ENCODE measurements at regions not wholly inside any gene's neighbourhood (a gene's known extent, or its start where the extent isn't known, plus 50 kb on each side); places are given as distances from the start of the nearest gene placed in this dataset.

GRCh38 chr10:52597189-52597863 lies 175.3 kb downstream of the MBL2 start:
- H3K9ac ChIP-seq (ENCODE audit: low read depth, low read length) = peak overlapping the region; percentile 42; the same call in 1 of the 2 replicates
- no peak overlapping the region for H4K8ac ChIP-seq (ENCODE audit: low read depth in 2 of 2, low read length in 2 of 2)
- in situ Hi-C loops (cut with MboI; ENCODE audit: low sequenced_read_pairs) (no loop called here), intact Hi-C loops (cut with micrococcal nuclease) (no loop called here), dilution Hi-C loops (cut with HindIII; ENCODE audit: low sequenced_read_pairs, unreplicated experiment) (no loop called here)
- no peaks in the 10 kb centered on the region for H3K36me3 ChIP-seq (ENCODE audit: control insufficient read depth, insufficient read depth, low read length)
- no peak for DNase-seq
- peak overlapping the region; percentile 94 for H3K4me2 ChIP-seq (ENCODE audit: low read depth, low read length)
- no peak overlapping the region for H2BK15ac ChIP-seq (ENCODE audit: low read depth, low read length)
- H2BK20ac ChIP-seq (ENCODE audit: low read depth, low read length) = no peak overlapping the region
- no peak overlapping the region for H2AK9ac ChIP-seq (replicated peaks; ENCODE audit: low read depth, low read length, poor library complexity)
- H3K9me3 ChIP-seq (ENCODE audit: control insufficient read depth, insufficient read depth, low read length) = no peaks in the 10 kb centered on the region
- H3K4me1 ChIP-seq (ENCODE audit: control insufficient read depth, insufficient read depth, low read length) = no peaks in the 10 kb centered on the region
- no peak overlapping the region for H2BK5ac ChIP-seq (ENCODE audit: low read depth, low read length, poor library complexity, severe bottlenecking)
- H3K27ac ChIP-seq (ENCODE audit: insufficient read depth, low read length) = peak overlapping the region; percentile 40; the same call in 1 of the 2 replicates
- TF ChIP-seq NFE2L2 (IDR thresholded peaks at IDR 0.05; ENCODE audit: low read depth, low read length) = no peak
- no peak for TF ChIP-seq MAFK (IDR thresholded peaks at IDR 0.05; ENCODE audit: low read depth, low read length)
- no peak for TF ChIP-seq SMC3 (IDR thresholded peaks at IDR 0.05; ENCODE audit: low read depth, low read length)
- TF ChIP-seq CHD1 (IDR thresholded peaks at IDR 0.05; ENCODE audit: low read depth, low read length) = no peak
- no peak for TF ChIP-seq USF2 (IDR thresholded peaks at IDR 0.05; ENCODE audit: low read depth, low read length)
- TF ChIP-seq RAD21 (IDR thresholded peaks at IDR 0.05; ENCODE audit: low read length) = no peak
- TF ChIP-seq POLR2A (IDR thresholded peaks at IDR 0.05; ENCODE audit: low read depth, low read length) = no peak
- no peak for TF ChIP-seq CEBPB (IDR thresholded peaks at IDR 0.05; ENCODE audit: low read depth, low read length)
- no peak overlapping the region for H3K14ac ChIP-seq (replicated peaks; ENCODE audit: low read depth, low read length)
- CTCF ChIA-PET = no interaction called here
- peak; percentile 63 for ATAC-seq (ENCODE audit: low read depth)
- H3K18ac ChIP-seq (ENCODE audit: low read depth, low read length) = peak overlapping the region; percentile 59; the same call in 1 of the 2 replicates
- H3K4ac ChIP-seq (ENCODE audit: low read depth, low read length) = no peak overlapping the region
- H4K91ac ChIP-seq (ENCODE audit: insufficient read depth, low read depth, low read length) = no peak overlapping the region
- no peak overlapping the region for H2AK5ac ChIP-seq (ENCODE audit: low read depth, low read length)
- H4K20me1 ChIP-seq (ENCODE audit: insufficient read depth, low read length) = no peaks in the 10 kb centered on the region
- peak overlapping the region; percentile 68; the same call in 1 of the 2 replicates for H4K5ac ChIP-seq (ENCODE audit: low read depth, low read length)
- no peaks in the 10 kb centered on the region for H3K27me3 ChIP-seq (ENCODE audit: control insufficient read depth, insufficient read depth, low read length)
- no peaks in the 10 kb centered on the region for H3K79me1 ChIP-seq (ENCODE audit: low read depth in 1 of 2, low read length in 2 of 2)
- POLR2A ChIA-PET (ENCODE audit: unreplicated experiment) = no interaction called here
- BruUV-seq (replicated peaks) = no TSS peak
- no peak overlapping the region for H2AFZ ChIP-seq (replicated peaks; ENCODE audit: low read length, poor library complexity)
- peak overlapping the region; percentile 38; the same call in 1 of the 2 replicates for H3K4me3 ChIP-seq (ENCODE audit: insufficient read depth, low read depth, low read length)
- no CpG with 5 or more reads among the region's 3 CpGs for WGBS, 2 experiments (ENCODE audit: extremely low coverage in 2 of 2, insufficient read length in 1 of 2)
- H3K9me1 ChIP-seq (ENCODE audit: insufficient read depth, low read length) = no peaks in the 10 kb centered on the region
- H2BK120ac ChIP-seq (ENCODE audit: low read depth, low read length) = no peak overlapping the region
- H3K23ac ChIP-seq (ENCODE audit: low read depth, low read length) = no peak overlapping the region
- no peak overlapping the region for H3K56ac ChIP-seq (ENCODE audit: extremely low read depth, insufficient read depth, low read length)

Measured in IMR-90 (cell line).